GM23338 (cell line): ENCODE measurements at regions not wholly inside any gene's neighbourhood (a gene's known extent, or its start where the extent isn't known, plus 50 kb on each side); places are given as distances from the start of the nearest gene placed in this dataset.

ENCODE experiments used
- ATAC-seq: fragments of 200-7000 bp; cut with Tn5 transposase; 3 replicates; pipeline ENCODE4 v1.9.1; 2020
- DNase-seq: peaks from one replicate; pipeline ENCODE4 v3.0.0-alpha.2; 2015; ENCODE audit warnings: low spot score
- H2AFZ ChIP-seq: fragments of 200-600 bp; sonication (generic); 2 replicates; pipeline ENCODE4 v1.8.0; 2016; ENCODE audit warnings: antibody characterized with exemption, mild to moderate bottlenecking, moderate library complexity
- H3F3A ChIP-seq: fragments of 200-600 bp; sonication (generic); replicated peaks from 2 replicates; pipeline ENCODE4 v1.8.0; 2017; ENCODE audit warnings: antibody characterized with exemption, mixed run types, low read depth
- H3K27ac ChIP-seq: fragments of 200-600 bp; sonication (generic); 2 replicates; pipeline ENCODE4 v1.6.1; 2016; ENCODE audit warnings: low read depth
- H3K27me3 ChIP-seq: fragments of 200-600 bp; sonication (generic); 2 replicates; pipeline ENCODE4 v1.8.0; 2016; ENCODE audit warnings: mild to moderate bottlenecking, mixed run types, moderate library complexity; ENCODE audit not compliant: insufficient read depth
- H3K36me3 ChIP-seq: fragments of 200-600 bp; sonication (generic); 2 replicates; pipeline ENCODE4 v1.8.0; 2016; ENCODE audit warnings: mild to moderate bottlenecking; ENCODE audit not compliant: insufficient read depth
- H3K4me1 ChIP-seq: fragments of 200-600 bp; sonication (generic); 2 replicates; pipeline ENCODE4 v1.8.0; 2016; ENCODE audit warnings: mild to moderate bottlenecking, moderate library complexity; ENCODE audit not compliant: insufficient read depth
- H3K4me2 ChIP-seq: fragments of 200-600 bp; sonication (generic); 2 replicates; pipeline ENCODE4 v1.7.1; 2017; ENCODE audit warnings: mixed run types
- H3K4me3 ChIP-seq: fragments of 200-600 bp; sonication (generic); 2 replicates; pipeline ENCODE4 v1.6.1; 2016; ENCODE audit warnings: mixed run types
- H3K79me2 ChIP-seq: fragments of 200-600 bp; sonication (generic); replicated peaks from 2 replicates; pipeline ENCODE4 v1.8.0; 2017; ENCODE audit warnings: mild to moderate bottlenecking; ENCODE audit not compliant: insufficient read depth
- H3K9me2 ChIP-seq: fragments of 200-600 bp; sonication (generic); 2 replicates; pipeline ENCODE4 v1.8.0; 2017; ENCODE audit not compliant: insufficient read depth
- H4K20me1 ChIP-seq: fragments of 200-600 bp; sonication (generic); replicated peaks from 2 replicates; pipeline ENCODE4 v1.8.0; 2017; ENCODE audit warnings: mild to moderate bottlenecking; ENCODE audit not compliant: insufficient read depth
- H3K27ac Mint-ChIP-seq: 2 replicates; pipeline ENCODE4 v1.8.0; 2020; ENCODE audit warnings: inconsistent platforms, mild to moderate bottlenecking, moderate library complexity, mixed read lengths
- H3K27me3 Mint-ChIP-seq: 3 replicates; pipeline ENCODE4 v1.8.0; 2022; ENCODE audit warnings: low read depth, mild to moderate bottlenecking, moderate library complexity, mixed read lengths, inconsistent platforms; ENCODE audit not compliant: insufficient read depth, poor library complexity
- H3K36me3 Mint-ChIP-seq: 3 replicates; pipeline ENCODE4 v1.8.0; 2021; ENCODE audit warnings: low read depth, mild to moderate bottlenecking, inconsistent platforms, moderate library complexity, mixed read lengths
- H3K4me1 Mint-ChIP-seq: 3 replicates; pipeline ENCODE4 v1.8.0; 2020; ENCODE audit warnings: mild to moderate bottlenecking, inconsistent platforms, mixed read lengths
- H3K4me3 Mint-ChIP-seq: 3 replicates; pipeline ENCODE4 v1.8.0; 2021; ENCODE audit warnings: moderate library complexity, mild to moderate bottlenecking, inconsistent platforms, mixed read lengths
- H3K9me3 Mint-ChIP-seq: 3 replicates; pipeline ENCODE4 v1.8.0; 2020; ENCODE audit warnings: moderate library complexity, mild to moderate bottlenecking, inconsistent platforms, mixed read lengths
- EZH2phosphoT487 ChIP-seq: fragments of 200-600 bp; sonication (generic); IDR thresholded peaks from one replicate; pipeline ENCODE4 v1.8.1; 2018; ENCODE audit warnings: antibody characterized with exemption; ENCODE audit not compliant: unreplicated experiment
- JUNB ChIP-seq: IDR thresholded peaks from one replicate; pipeline ENCODE4 v1.6.1; 2016; ENCODE audit warnings: antibody characterized with exemption; ENCODE audit not compliant: unreplicated experiment
- NANOG ChIP-seq: IDR thresholded peaks from 2 replicates; pipeline ENCODE4 v1.6.1; 2016; ENCODE audit warnings: antibody characterized with exemption, borderline replicate concordance
- POLR2AphosphoS5 ChIP-seq: IDR thresholded peaks from 2 replicates; pipeline ENCODE4 v1.6.1; 2016; ENCODE audit warnings: antibody characterized with exemption, low read depth
- STAT1 ChIP-seq: IDR thresholded peaks from one replicate; pipeline ENCODE4 v1.6.1; 2016; ENCODE audit warnings: antibody characterized with exemption; ENCODE audit not compliant: unreplicated experiment
- ZNF114 ChIP-seq: fragments of 250-450 bp; sonication (Bioruptor Pico); IDR thresholded peaks from 2 replicates; pipeline ENCODE4 v1.5.0; 2020; ENCODE audit warnings: mild to moderate bottlenecking, moderate library complexity
- ZNF331 ChIP-seq: fragments of 250-450 bp; sonication (Bioruptor Pico); IDR thresholded peaks from 2 replicates; pipeline ENCODE4 v1.5.0; 2020; ENCODE audit warnings: low read depth, mild to moderate bottlenecking, moderate library complexity
- TF ChIP-seq, protein P1 (sequence below): IDR thresholded peaks from 2 replicates; pipeline ENCODE4 v1.6.1; 2016; ENCODE audit warnings: antibody characterized with exemption
- TF ChIP-seq, protein P2 (sequence below): IDR thresholded peaks from one replicate; pipeline ENCODE4 v1.6.1; 2018; ENCODE audit warnings: antibody characterized with exemption; ENCODE audit not compliant: unreplicated experiment
- TF ChIP-seq, protein P3 (sequence below), 2 experiments: fragments of 200-600 bp in 1 of 2; sonication (generic) in 1 of 2; conservative IDR thresholded peaks; 2 replicates each; pipeline versions ENCODE4 v1.5.1 to v1.6.1; 2016 to 2017; ENCODE audit warnings: antibody characterized with exemption in 2 of 2, low read depth in 2 of 2, mild to moderate bottlenecking in 2 of 2, moderate library complexity in 1 of 2
- TF ChIP-seq, protein P4 (sequence below): fragments of 250-450 bp; sonication (Bioruptor Pico); IDR thresholded peaks from 2 replicates; pipeline ENCODE4 v1.5.0; 2020; ENCODE audit warnings: mild to moderate bottlenecking, moderate library complexity

DNA sequence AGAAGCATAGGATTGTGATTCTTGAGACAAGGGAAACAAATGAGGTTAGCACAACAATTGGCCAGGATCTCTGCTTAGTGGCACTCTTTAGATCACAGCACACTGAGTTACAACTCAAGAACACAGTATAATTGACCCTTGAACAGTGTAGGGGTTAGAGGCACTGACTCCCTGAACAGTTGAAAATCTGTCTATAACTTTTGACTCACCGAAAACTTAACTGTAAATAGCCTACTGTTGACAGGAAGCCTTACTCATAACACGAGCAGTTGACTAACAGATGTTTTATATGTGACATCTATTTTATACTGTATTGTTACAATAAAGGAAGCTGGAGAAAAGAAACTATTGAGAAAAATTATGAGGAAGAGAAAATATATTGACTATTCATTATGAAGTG, 296.1 kb downstream of the RERGL start (continued):
- TF ChIP-seq, protein P1, sequence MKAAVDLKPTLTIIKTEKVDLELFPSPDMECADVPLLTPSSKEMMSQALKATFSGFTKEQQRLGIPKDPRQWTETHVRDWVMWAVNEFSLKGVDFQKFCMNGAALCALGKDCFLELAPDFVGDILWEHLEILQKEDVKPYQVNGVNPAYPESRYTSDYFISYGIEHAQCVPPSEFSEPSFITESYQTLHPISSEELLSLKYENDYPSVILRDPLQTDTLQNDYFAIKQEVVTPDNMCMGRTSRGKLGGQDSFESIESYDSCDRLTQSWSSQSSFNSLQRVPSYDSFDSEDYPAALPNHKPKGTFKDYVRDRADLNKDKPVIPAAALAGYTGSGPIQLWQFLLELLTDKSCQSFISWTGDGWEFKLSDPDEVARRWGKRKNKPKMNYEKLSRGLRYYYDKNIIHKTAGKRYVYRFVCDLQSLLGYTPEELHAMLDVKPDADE, result no peak
- TF ChIP-seq ZNF114 (CRISPR knock-in tag) (no peak), POLR2AphosphoS5 (no peak)
- TF ChIP-seq, protein P2, sequence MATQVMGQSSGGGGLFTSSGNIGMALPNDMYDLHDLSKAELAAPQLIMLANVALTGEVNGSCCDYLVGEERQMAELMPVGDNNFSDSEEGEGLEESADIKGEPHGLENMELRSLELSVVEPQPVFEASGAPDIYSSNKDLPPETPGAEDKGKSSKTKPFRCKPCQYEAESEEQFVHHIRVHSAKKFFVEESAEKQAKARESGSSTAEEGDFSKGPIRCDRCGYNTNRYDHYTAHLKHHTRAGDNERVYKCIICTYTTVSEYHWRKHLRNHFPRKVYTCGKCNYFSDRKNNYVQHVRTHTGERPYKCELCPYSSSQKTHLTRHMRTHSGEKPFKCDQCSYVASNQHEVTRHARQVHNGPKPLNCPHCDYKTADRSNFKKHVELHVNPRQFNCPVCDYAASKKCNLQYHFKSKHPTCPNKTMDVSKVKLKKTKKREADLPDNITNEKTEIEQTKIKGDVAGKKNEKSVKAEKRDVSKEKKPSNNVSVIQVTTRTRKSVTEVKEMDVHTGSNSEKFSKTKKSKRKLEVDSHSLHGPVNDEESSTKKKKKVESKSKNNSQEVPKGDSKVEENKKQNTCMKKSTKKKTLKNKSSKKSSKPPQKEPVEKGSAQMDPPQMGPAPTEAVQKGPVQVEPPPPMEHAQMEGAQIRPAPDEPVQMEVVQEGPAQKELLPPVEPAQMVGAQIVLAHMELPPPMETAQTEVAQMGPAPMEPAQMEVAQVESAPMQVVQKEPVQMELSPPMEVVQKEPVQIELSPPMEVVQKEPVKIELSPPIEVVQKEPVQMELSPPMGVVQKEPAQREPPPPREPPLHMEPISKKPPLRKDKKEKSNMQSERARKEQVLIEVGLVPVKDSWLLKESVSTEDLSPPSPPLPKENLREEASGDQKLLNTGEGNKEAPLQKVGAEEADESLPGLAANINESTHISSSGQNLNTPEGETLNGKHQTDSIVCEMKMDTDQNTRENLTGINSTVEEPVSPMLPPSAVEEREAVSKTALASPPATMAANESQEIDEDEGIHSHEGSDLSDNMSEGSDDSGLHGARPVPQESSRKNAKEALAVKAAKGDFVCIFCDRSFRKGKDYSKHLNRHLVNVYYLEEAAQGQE, result no peak

DNA sequence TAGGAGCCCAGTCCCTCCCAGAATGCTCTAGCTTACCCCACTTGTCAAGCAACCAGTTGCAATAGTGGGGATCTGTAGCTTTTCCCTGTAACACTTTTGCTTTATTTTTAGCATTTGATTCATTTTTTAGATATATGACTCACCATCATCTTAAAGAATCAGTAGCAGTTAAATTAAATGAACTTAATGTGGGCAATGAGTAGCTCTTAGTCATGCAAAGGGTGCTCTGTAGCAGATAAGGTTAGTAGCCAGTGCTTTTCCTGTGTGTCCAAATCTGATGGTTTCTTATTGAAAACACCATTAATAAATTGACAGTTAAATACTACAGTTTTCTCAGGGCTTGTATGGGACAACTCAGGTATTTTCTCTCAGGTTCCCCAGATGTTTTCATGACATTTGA, 311.8 kb downstream of the RERGL start:
- no peaks in the 10 kb centered on the region for H3K27me3 Mint-ChIP-seq
- TF ChIP-seq JUNB (no peak), EZH2phosphoT487 (no peak), ZNF114 (CRISPR knock-in tag) (no peak), STAT1 (no peak), ZNF331 (CRISPR knock-in tag) (no peak), NANOG (no peak)
- TF ChIP-seq, protein P3, sequence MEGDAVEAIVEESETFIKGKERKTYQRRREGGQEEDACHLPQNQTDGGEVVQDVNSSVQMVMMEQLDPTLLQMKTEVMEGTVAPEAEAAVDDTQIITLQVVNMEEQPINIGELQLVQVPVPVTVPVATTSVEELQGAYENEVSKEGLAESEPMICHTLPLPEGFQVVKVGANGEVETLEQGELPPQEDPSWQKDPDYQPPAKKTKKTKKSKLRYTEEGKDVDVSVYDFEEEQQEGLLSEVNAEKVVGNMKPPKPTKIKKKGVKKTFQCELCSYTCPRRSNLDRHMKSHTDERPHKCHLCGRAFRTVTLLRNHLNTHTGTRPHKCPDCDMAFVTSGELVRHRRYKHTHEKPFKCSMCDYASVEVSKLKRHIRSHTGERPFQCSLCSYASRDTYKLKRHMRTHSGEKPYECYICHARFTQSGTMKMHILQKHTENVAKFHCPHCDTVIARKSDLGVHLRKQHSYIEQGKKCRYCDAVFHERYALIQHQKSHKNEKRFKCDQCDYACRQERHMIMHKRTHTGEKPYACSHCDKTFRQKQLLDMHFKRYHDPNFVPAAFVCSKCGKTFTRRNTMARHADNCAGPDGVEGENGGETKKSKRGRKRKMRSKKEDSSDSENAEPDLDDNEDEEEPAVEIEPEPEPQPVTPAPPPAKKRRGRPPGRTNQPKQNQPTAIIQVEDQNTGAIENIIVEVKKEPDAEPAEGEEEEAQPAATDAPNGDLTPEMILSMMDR (conservative IDR thresholded peaks at IDR 0.05; ENCODE audit: low read depth in 2 of 2), result no peak
- TF ChIP-seq, protein P1, result no peak
- TF ChIP-seq, protein P4, sequence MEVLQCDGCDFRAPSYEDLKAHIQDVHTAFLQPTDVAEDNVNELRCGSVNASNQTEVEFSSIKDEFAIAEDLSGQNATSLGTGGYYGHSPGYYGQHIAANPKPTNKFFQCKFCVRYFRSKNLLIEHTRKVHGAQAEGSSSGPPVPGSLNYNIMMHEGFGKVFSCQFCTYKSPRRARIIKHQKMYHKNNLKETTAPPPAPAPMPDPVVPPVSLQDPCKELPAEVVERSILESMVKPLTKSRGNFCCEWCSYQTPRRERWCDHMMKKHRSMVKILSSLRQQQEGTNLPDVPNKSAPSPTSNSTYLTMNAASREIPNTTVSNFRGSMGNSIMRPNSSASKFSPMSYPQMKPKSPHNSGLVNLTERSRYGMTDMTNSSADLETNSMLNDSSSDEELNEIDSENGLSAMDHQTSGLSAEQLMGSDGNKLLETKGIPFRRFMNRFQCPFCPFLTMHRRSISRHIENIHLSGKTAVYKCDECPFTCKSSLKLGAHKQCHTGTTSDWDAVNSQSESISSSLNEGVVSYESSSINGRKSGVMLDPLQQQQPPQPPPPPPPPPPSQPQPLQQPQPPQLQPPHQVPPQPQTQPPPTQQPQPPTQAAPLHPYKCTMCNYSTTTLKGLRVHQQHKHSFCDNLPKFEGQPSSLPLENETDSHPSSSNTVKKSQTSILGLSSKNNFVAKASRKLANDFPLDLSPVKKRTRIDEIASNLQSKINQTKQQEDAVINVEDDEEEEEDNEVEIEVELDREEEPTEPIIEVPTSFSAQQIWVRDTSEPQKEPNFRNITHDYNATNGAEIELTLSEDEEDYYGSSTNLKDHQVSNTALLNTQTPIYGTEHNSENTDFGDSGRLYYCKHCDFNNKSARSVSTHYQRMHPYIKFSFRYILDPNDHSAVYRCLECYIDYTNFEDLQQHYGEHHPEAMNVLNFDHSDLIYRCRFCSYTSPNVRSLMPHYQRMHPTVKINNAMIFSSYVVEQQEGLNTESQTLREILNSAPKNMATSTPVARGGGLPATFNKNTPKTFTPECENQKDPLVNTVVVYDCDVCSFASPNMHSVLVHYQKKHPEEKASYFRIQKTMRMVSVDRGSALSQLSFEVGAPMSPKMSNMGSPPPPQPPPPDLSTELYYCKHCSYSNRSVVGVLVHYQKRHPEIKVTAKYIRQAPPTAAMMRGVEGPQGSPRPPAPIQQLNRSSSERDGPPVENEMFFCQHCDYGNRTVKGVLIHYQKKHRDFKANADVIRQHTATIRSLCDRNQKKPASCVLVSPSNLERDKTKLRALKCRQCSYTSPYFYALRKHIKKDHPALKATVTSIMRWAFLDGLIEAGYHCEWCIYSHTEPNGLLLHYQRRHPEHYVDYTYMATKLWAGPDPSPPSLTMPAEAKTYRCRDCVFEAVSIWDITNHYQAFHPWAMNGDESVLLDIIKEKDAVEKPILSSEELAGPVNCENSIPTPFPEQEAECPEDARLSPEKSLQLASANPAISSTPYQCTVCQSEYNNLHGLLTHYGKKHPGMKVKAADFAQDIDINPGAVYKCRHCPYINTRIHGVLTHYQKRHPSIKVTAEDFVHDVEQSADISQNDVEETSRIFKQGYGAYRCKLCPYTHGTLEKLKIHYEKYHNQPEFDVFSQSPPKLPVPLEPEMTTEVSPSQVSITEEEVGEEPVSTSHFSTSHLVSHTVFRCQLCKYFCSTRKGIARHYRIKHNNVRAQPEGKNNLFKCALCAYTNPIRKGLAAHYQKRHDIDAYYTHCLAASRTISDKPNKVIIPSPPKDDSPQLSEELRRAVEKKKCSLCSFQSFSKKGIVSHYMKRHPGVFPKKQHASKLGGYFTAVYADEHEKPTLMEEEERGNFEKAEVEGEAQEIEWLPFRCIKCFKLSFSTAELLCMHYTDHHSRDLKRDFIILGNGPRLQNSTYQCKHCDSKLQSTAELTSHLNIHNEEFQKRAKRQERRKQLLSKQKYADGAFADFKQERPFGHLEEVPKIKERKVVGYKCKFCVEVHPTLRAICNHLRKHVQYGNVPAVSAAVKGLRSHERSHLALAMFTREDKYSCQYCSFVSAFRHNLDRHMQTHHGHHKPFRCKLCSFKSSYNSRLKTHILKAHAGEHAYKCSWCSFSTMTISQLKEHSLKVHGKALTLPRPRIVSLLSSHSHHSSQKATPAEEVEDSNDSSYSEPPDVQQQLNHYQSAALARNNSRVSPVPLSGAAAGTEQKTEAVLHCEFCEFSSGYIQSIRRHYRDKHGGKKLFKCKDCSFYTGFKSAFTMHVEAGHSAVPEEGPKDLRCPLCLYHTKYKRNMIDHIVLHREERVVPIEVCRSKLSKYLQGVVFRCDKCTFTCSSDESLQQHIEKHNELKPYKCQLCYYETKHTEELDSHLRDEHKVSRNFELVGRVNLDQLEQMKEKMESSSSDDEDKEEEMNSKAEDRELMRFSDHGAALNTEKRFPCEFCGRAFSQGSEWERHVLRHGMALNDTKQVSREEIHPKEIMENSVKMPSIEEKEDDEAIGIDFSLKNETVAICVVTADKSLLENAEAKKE (CRISPR knock-in tag), result no peak

More for the DNA sequence above, 311.8 kb downstream of the RERGL start:
- H3K36me3 ChIP-seq, result no peaks in the 10 kb centered on the region
- no peaks in the 10 kb centered on the region for H3F3A ChIP-seq
- no peak overlapping the region for H3K27ac ChIP-seq
- no peak overlapping the region for H3K4me2 ChIP-seq
- peaks cover 6% of the 10 kb centered on the region; the same call in 2 of the 3 replicates for H3K36me3 Mint-ChIP-seq
- no peaks in the 10 kb centered on the region for H4K20me1 ChIP-seq
- DNase-seq (no peak), ATAC-seq (no peak)
- H3K79me2 ChIP-seq, result no peaks in the 10 kb centered on the region
- H3K4me1 Mint-ChIP-seq, result no peaks in the 10 kb centered on the region
- no peaks in the 10 kb centered on the region for H3K27me3 ChIP-seq
- peaks cover 8% of the 10 kb centered on the region for H3K9me3 Mint-ChIP-seq
- H3K9me2 ChIP-seq, result peaks cover 5% of the 10 kb centered on the region; the same call in 1 of the 2 replicates
- no peaks in the 10 kb centered on the region for H3K4me1 ChIP-seq
- no peak overlapping the region for H3K27ac Mint-ChIP-seq
- no peak overlapping the region for H3K4me3 ChIP-seq
- no peak overlapping the region for H3K4me3 Mint-ChIP-seq
- no peak overlapping the region for H2AFZ ChIP-seq
